ENCODE measurements at regions not wholly inside any gene's neighbourhood (a gene's known extent, or its start where the extent isn't known, plus 50 kb on each side); places are given as distances from the start of the nearest gene placed in this dataset.

GRCh38 chr18:25434745-25435144 lies 82.8 kb upstream of the ZNF521 start:
- no peaks in the 10 kb centered on the region for H3K27me3 Mint-ChIP-seq (ENCODE audit: unreplicated experiment)
- H3K27ac Mint-ChIP-seq (ENCODE audit: unreplicated experiment) = no peak overlapping the region
- H3K4me3 Mint-ChIP-seq (ENCODE audit: unreplicated experiment) = no peak overlapping the region
- no peaks in the 10 kb centered on the region for H3K4me1 Mint-ChIP-seq (ENCODE audit: low read depth, unreplicated experiment)
- TF ChIP-seq CTCF (IDR thresholded peaks at IDR 0.05; ENCODE audit: partially characterized antibody, unreplicated experiment) = no peak
- DNase-seq = no peak
- no peaks in the 10 kb centered on the region for H3K9me3 Mint-ChIP-seq (ENCODE audit: unreplicated experiment)
- no peaks in the 10 kb centered on the region for H3K36me3 Mint-ChIP-seq (ENCODE audit: unreplicated experiment)

- Mint-ChIP-seq H3K27ac (ENCODE audit: unreplicated experiment) (no peak overlapping the region), H3K4me3 (ENCODE audit: unreplicated experiment) (no peak overlapping the region), H3K9me3 (ENCODE audit: unreplicated experiment) (no peaks in the 10 kb centered on the region), H3K4me1 (ENCODE audit: low read depth, unreplicated experiment) (no peaks in the 10 kb centered on the region), H3K36me3 (ENCODE audit: unreplicated experiment) (no peaks in the 10 kb centered on the region), H3K27me3 (ENCODE audit: unreplicated experiment) (peaks cover 1% of the 10 kb centered on the region)
- TF ChIP-seq CTCF (IDR thresholded peaks at IDR 0.05; ENCODE audit: partially characterized antibody, unreplicated experiment) = no peak
- no peak for DNase-seq
These were observed 81.6 kb upstream of the ZNF521 start for GRCh38 chr18:25433590-25433989.

GRCh38 chr18:25425024-25425423 lies 73.1 kb upstream of the ZNF521 start:
- H3K36me3 Mint-ChIP-seq (ENCODE audit: unreplicated experiment) = no peaks in the 10 kb centered on the region
- TF ChIP-seq CTCF (IDR thresholded peaks at IDR 0.05; ENCODE audit: partially characterized antibody, unreplicated experiment) = no peak
- peaks cover 3% of the 10 kb centered on the region for H3K4me1 Mint-ChIP-seq (ENCODE audit: low read depth, unreplicated experiment)
- H3K9me3 Mint-ChIP-seq (ENCODE audit: unreplicated experiment) = no peaks in the 10 kb centered on the region
- peaks cover 3% of the 10 kb centered on the region for H3K27me3 Mint-ChIP-seq (ENCODE audit: unreplicated experiment)
- no peak overlapping the region for H3K27ac Mint-ChIP-seq (ENCODE audit: unreplicated experiment)
- no peak overlapping the region for H3K4me3 Mint-ChIP-seq (ENCODE audit: unreplicated experiment)
- DNase-seq = no peak

GRCh38 chr18:25423760-25424159 lies 71.8 kb upstream of the ZNF521 start:
- Mint-ChIP-seq H3K4me1 (ENCODE audit: low read depth, unreplicated experiment) (peaks cover 9% of the 10 kb centered on the region), H3K9me3 (ENCODE audit: unreplicated experiment) (no peaks in the 10 kb centered on the region), H3K27me3 (ENCODE audit: unreplicated experiment) (peaks cover 2% of the 10 kb centered on the region), H3K4me3 (ENCODE audit: unreplicated experiment) (no peak overlapping the region), H3K27ac (ENCODE audit: unreplicated experiment) (no peak overlapping the region), H3K36me3 (ENCODE audit: unreplicated experiment) (no peaks in the 10 kb centered on the region)
- no peak for DNase-seq
- no peak for TF ChIP-seq CTCF (IDR thresholded peaks at IDR 0.05; ENCODE audit: partially characterized antibody, unreplicated experiment)

GRCh38 chr18:25423267-25423666 lies 71.3 kb upstream of the ZNF521 start:
- no peak overlapping the region for H3K27ac Mint-ChIP-seq (ENCODE audit: unreplicated experiment)
- DNase-seq = no peak
- no peaks in the 10 kb centered on the region for H3K9me3 Mint-ChIP-seq (ENCODE audit: unreplicated experiment)
- peaks cover 2% of the 10 kb centered on the region for H3K27me3 Mint-ChIP-seq (ENCODE audit: unreplicated experiment)
- no peaks in the 10 kb centered on the region for H3K36me3 Mint-ChIP-seq (ENCODE audit: unreplicated experiment)
- TF ChIP-seq CTCF (IDR thresholded peaks at IDR 0.05; ENCODE audit: partially characterized antibody, unreplicated experiment) = no peak
- no peak overlapping the region for H3K4me3 Mint-ChIP-seq (ENCODE audit: unreplicated experiment)
- H3K4me1 Mint-ChIP-seq (ENCODE audit: low read depth, unreplicated experiment) = peaks cover 9% of the 10 kb centered on the region

Data from glutamatergic neuron (in vitro differentiated cells).